Right lobe of liver (tissue), 4 donors: ENCODE measurements at regions not wholly inside any gene's neighbourhood (a gene's known extent, or its start where the extent isn't known, plus 50 kb on each side); places are given as distances from the start of the nearest gene placed in this dataset.

Experiments
- POLR2A ChIP-seq: fragments of 450-650 bp; IDR thresholded peaks from one replicate; pipeline ENCODE4 v1.6.1; 2017; ENCODE audit warnings: antibody characterized with exemption, mild to moderate bottlenecking
- TF ChIP-seq, protein P1 (sequence below), 4 donors: fragments of 200-600 bp in 3 of 4; fragments of 450-650 bp in 1 of 4; IDR thresholded peaks; one replicate each; pipeline versions ENCODE4 v1.5.1 to v1.8.0; 2016 to 2022; ENCODE audit warnings: antibody characterized with exemption in 4 of 4, mild to moderate bottlenecking in 2 of 4
- donor health status: DM: no; HTN: no; CAD: no.
- donor health status: DM: no; HTN: no; CAD: no.
- donor health status: DM: no; HTN: yes; CAD: no.

DNA sequence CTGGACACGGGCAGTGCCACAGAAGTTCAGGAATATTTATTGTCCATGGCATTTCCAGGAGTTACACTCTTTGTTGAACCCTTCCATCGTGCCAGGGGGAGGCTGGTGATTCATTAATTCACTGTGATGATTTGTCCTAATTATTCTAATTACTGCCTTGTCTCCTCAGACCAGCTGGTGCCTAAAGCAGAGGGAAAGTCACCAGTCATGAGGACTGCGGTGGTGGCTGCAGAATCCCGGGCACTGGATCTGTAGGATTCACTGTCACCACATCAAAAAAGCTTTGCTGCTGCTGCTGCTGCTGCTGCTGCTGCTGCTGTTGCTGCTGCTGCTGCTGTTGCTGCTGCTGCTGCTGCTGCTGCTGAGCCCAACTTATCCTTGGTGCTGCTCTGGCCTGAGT lies 908.2 kb downstream of the TSN start:
- TF ChIP-seq, protein P1, sequence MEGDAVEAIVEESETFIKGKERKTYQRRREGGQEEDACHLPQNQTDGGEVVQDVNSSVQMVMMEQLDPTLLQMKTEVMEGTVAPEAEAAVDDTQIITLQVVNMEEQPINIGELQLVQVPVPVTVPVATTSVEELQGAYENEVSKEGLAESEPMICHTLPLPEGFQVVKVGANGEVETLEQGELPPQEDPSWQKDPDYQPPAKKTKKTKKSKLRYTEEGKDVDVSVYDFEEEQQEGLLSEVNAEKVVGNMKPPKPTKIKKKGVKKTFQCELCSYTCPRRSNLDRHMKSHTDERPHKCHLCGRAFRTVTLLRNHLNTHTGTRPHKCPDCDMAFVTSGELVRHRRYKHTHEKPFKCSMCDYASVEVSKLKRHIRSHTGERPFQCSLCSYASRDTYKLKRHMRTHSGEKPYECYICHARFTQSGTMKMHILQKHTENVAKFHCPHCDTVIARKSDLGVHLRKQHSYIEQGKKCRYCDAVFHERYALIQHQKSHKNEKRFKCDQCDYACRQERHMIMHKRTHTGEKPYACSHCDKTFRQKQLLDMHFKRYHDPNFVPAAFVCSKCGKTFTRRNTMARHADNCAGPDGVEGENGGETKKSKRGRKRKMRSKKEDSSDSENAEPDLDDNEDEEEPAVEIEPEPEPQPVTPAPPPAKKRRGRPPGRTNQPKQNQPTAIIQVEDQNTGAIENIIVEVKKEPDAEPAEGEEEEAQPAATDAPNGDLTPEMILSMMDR (IDR thresholded peaks at IDR 0.05) = no peak
- TF ChIP-seq POLR2A = no peak
